Neural progenitor cell (in vitro differentiated cells): ENCODE measurements at regions not wholly inside any gene's neighbourhood (a gene's known extent, or its start where the extent isn't known, plus 50 kb on each side); places are given as distances from the start of the nearest gene placed in this dataset.

Source experiments
- EZH2 ChIP-seq: fragments of 200-600 bp; sonication (generic); IDR thresholded peaks from 2 replicates; pipeline ENCODE4 v1.6.1; 2017; ENCODE audit warnings: antibody characterized with exemption, mild to moderate bottlenecking, moderate library complexity
- EZH2phosphoT487 ChIP-seq: fragments of 200-600 bp; sonication (generic); IDR thresholded peaks from 2 replicates; pipeline ENCODE4 v1.6.1; 2017; ENCODE audit warnings: antibody characterized with exemption
- TF ChIP-seq, protein P1 (sequence below): fragments of 200-600 bp; sonication (generic); IDR thresholded peaks from 2 replicates; pipeline ENCODE4 v1.5.1; 2017; ENCODE audit warnings: antibody characterized with exemption, mild to moderate bottlenecking

DNA sequence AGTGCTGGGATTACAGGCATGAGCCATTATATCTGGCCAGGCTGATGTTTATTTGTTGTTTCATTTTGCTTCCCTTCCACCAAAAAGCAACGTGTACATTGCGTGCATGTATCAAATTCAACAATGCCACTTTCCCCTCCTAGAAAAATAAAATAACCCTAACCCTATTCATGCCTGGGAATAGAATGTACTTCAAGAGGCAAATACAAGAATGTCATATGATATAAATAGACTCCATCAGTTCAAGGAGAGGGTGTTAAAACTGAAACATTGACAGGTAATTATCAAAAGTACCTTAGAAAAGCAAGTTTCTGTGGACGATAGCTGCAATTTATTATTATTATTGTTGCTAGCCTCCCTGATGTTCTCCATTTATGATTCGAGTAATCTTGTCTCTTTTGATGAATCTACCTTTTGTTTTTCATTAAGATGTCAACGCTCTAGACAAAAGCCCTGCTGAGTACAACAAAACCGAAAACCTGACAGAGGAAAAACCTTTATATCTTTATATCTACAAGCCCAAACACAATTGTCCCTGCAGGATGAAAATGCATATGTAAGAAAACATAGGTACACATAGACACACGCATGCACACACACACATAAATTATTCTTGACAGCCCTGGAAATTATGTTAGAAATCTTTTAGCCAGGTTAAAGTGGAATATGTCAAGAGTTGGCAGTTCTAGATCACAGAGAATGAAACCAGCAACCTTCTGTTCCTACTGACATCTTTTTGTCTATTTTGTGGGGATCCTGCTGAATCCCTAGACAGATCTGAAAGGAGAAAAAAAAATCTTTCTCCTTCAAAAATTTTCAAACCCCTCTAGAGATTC, 98.9 kb downstream of the BTG1 start:
- TF ChIP-seq, protein P1, sequence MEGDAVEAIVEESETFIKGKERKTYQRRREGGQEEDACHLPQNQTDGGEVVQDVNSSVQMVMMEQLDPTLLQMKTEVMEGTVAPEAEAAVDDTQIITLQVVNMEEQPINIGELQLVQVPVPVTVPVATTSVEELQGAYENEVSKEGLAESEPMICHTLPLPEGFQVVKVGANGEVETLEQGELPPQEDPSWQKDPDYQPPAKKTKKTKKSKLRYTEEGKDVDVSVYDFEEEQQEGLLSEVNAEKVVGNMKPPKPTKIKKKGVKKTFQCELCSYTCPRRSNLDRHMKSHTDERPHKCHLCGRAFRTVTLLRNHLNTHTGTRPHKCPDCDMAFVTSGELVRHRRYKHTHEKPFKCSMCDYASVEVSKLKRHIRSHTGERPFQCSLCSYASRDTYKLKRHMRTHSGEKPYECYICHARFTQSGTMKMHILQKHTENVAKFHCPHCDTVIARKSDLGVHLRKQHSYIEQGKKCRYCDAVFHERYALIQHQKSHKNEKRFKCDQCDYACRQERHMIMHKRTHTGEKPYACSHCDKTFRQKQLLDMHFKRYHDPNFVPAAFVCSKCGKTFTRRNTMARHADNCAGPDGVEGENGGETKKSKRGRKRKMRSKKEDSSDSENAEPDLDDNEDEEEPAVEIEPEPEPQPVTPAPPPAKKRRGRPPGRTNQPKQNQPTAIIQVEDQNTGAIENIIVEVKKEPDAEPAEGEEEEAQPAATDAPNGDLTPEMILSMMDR: no peak
- TF ChIP-seq EZH2 (no peak), EZH2phosphoT487 (no peak)
